ENCODE measurements at regions not wholly inside any gene's neighbourhood (a gene's known extent, or its start where the extent isn't known, plus 50 kb on each side); places are given as distances from the start of the nearest gene placed in this dataset.

- TF ChIP-seq, protein P1, sequence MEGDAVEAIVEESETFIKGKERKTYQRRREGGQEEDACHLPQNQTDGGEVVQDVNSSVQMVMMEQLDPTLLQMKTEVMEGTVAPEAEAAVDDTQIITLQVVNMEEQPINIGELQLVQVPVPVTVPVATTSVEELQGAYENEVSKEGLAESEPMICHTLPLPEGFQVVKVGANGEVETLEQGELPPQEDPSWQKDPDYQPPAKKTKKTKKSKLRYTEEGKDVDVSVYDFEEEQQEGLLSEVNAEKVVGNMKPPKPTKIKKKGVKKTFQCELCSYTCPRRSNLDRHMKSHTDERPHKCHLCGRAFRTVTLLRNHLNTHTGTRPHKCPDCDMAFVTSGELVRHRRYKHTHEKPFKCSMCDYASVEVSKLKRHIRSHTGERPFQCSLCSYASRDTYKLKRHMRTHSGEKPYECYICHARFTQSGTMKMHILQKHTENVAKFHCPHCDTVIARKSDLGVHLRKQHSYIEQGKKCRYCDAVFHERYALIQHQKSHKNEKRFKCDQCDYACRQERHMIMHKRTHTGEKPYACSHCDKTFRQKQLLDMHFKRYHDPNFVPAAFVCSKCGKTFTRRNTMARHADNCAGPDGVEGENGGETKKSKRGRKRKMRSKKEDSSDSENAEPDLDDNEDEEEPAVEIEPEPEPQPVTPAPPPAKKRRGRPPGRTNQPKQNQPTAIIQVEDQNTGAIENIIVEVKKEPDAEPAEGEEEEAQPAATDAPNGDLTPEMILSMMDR (IDR thresholded peaks at IDR 0.05), result no peak
- TF ChIP-seq POLR2A (IDR thresholded peaks at IDR 0.05), result no peak
These were observed 188.2 kb upstream of the LYPLAL1 start for GRCh38 chr1:218985424-218985984.

Data from uterus (tissue), 2 donors.